ENCODE measurements at regions not wholly inside any gene's neighbourhood (a gene's known extent, or its start where the extent isn't known, plus 50 kb on each side); places are given as distances from the start of the nearest gene placed in this dataset.

- Histone ChIP-seq H3K79me2 (ENCODE audit: control insufficient read depth, insufficient read depth, low read length) (no peaks in the 10 kb centered on the region), H3K4me1 (ENCODE audit: control insufficient read depth in 2 of 2, insufficient read depth in 2 of 2, low read length in 2 of 2) (no peaks in the 10 kb centered on the region), H2AFZ (ENCODE audit: insufficient read depth, low read depth, low read length, poor library complexity, severe bottlenecking) (no peak overlapping the region), H3K27me3 (replicated peaks in 1 of 4; ENCODE audit: control extremely low read depth in 1 of 4, control insufficient read depth in 3 of 4, insufficient read depth in 4 of 4, low read length in 3 of 4) (peaks cover 0 to 5% (median 2%) of the 10 kb centered on the region in 4 experiments), H3K4me3 (ENCODE audit: control extremely low read depth in 1 of 5, extremely low read depth in 1 of 5, insufficient read depth in 1 of 5, low read depth in 2 of 5, low read length in 4 of 5) (no peak overlapping the region), H3K27ac (ENCODE audit: low read length in 2 of 2) (no peak overlapping the region), H3K9ac (ENCODE audit: low read length) (no peak overlapping the region), H4K20me1 (ENCODE audit: control insufficient read depth, insufficient read depth, low read length, poor library complexity, severe bottlenecking) (no peaks in the 10 kb centered on the region), H3K4me2 (replicated peaks; ENCODE audit: low read depth, low read length, poor library complexity, severe bottlenecking) (no peak overlapping the region), H3K9me3 (ENCODE audit: control extremely low read depth in 1 of 3, control insufficient read depth in 2 of 3, insufficient read depth in 1 of 3, low read length in 2 of 3) (peaks cover 0 to 4% (median 0%) of the 10 kb centered on the region in 3 donors), H3K36me3 (replicated peaks in 1 of 2; ENCODE audit: control extremely low read depth in 1 of 2, control insufficient read depth in 1 of 2, extremely low read depth in 1 of 2, insufficient read depth in 2 of 2, low read length in 1 of 2) (no peaks in the 10 kb centered on the region)
- Mint-ChIP-seq H3K27me3 (peaks cover 46% of the 10 kb centered on the region), H3K27ac (no peak overlapping the region), H3K4me3 (no peak overlapping the region), H3K9me3 (ENCODE audit: insufficient read depth) (no peaks in the 10 kb centered on the region), H3K4me1 (no peaks in the 10 kb centered on the region)
- WGBS (ENCODE audit: insufficient coverage) = 83% methylated on average over 1 of the region's 1 CpG
- CTCF ChIA-PET = no interaction called here
- intact Hi-C loops (cut with micrococcal nuclease) = no loop called here
- ATAC-seq (ENCODE audit: low read depth) = no peak
- TF ChIP-seq CTCF (IDR thresholded peaks at IDR 0.05) (no peak), EZH2 (IDR thresholded peaks at IDR 0.05; ENCODE audit: borderline replicate concordance, insufficient read depth, low read depth, low read length, poor library complexity, severe bottlenecking) (no peak)
- no peak for DNase-seq
- POLR2A ChIA-PET = no interaction called here
Measured at GRCh38 chr17:62319846-62320245, 60.5 kb upstream of the EFCAB3 start.

- no peaks in the 10 kb centered on the region for H3K4me1 Mint-ChIP-seq
- POLR2A ChIA-PET = no interaction called here
- intact Hi-C loops (cut with micrococcal nuclease) = no loop called here
Measured at GRCh38 chr17:62309396-62309795, 71.0 kb upstream of the EFCAB3 start.

More at GRCh38 chr17:62309396-62309795, 71.0 kb upstream of the EFCAB3 start:
- Mint-ChIP-seq H3K9me3 (ENCODE audit: insufficient read depth) (peaks cover 4% of the 10 kb centered on the region), H3K27me3 (peaks cover 31% of the 10 kb centered on the region), H3K27ac (no peak overlapping the region), H3K4me3 (no peak overlapping the region)
- Histone ChIP-seq H4K20me1 (ENCODE audit: control insufficient read depth, insufficient read depth, low read length, poor library complexity, severe bottlenecking) (no peaks in the 10 kb centered on the region), H3K27ac (ENCODE audit: low read length in 2 of 2) (no peak overlapping the region), H3K79me2 (ENCODE audit: control insufficient read depth, insufficient read depth, low read length) (no peaks in the 10 kb centered on the region), H3K4me1 (ENCODE audit: control insufficient read depth in 2 of 2, insufficient read depth in 2 of 2, low read length in 2 of 2) (no peaks in the 10 kb centered on the region), H2AFZ (ENCODE audit: insufficient read depth, low read depth, low read length, poor library complexity, severe bottlenecking) (no peak overlapping the region), H3K27me3 (replicated peaks in 1 of 4; ENCODE audit: control extremely low read depth in 1 of 4, control insufficient read depth in 3 of 4, insufficient read depth in 4 of 4, low read length in 3 of 4) (peaks cover 0 to 13% (median 0%) of the 10 kb centered on the region in 4 experiments), H3K4me2 (replicated peaks; ENCODE audit: low read depth, low read length, poor library complexity, severe bottlenecking) (no peak overlapping the region), H3K36me3 (replicated peaks in 1 of 2; ENCODE audit: control extremely low read depth in 1 of 2, control insufficient read depth in 1 of 2, extremely low read depth in 1 of 2, insufficient read depth in 2 of 2, low read length in 1 of 2) (no peaks in the 10 kb centered on the region), H3K9me3 (ENCODE audit: control extremely low read depth in 1 of 3, control insufficient read depth in 2 of 3, insufficient read depth in 1 of 3, low read length in 2 of 3) (peaks cover 0 to 1% (median 0%) of the 10 kb centered on the region in 3 donors), H3K4me3 (ENCODE audit: control extremely low read depth in 1 of 5, extremely low read depth in 1 of 5, insufficient read depth in 1 of 5, low read depth in 2 of 5, low read length in 4 of 5) (no peak overlapping the region), H3K9ac (ENCODE audit: low read length) (no peak overlapping the region)
- CTCF ChIA-PET = no interaction called here
- DNase-seq (no peak), ATAC-seq (ENCODE audit: low read depth) (no peak)
- TF ChIP-seq EZH2 (IDR thresholded peaks at IDR 0.05; ENCODE audit: borderline replicate concordance, insufficient read depth, low read depth, low read length, poor library complexity, severe bottlenecking) = no peak
- no peak for TF ChIP-seq CTCF (IDR thresholded peaks at IDR 0.05)

Data from B cell (primary cell).